GM19239 (cell line): ENCODE measurements at regions not wholly inside any gene's neighbourhood (a gene's known extent, or its start where the extent isn't known, plus 50 kb on each side); places are given as distances from the start of the nearest gene placed in this dataset.
"Not testable (repeated sequence)": the region's sequence is repeated elsewhere in the genome, so short reads cannot be mapped to it uniquely, and the experiment has no call there.

Source experiments
- DNase-seq: peaks from one replicate; pipeline ENCODE4 v3.0.0; 2011; ENCODE audit warnings: low spot score; ENCODE audit not compliant: insufficient read length
- FAIRE-seq: peaks from 2 replicates; lab custom pipeline; 2011; peaks lifted over from hg19 to GRCh38; lab: Jason Lieb, UNC

GRCh38 chr5:106047341-106047740 lies 1623.4 kb downstream of the EFNA5 start:
- DNase-seq (no peak), FAIRE-seq (no peak)

DNA sequence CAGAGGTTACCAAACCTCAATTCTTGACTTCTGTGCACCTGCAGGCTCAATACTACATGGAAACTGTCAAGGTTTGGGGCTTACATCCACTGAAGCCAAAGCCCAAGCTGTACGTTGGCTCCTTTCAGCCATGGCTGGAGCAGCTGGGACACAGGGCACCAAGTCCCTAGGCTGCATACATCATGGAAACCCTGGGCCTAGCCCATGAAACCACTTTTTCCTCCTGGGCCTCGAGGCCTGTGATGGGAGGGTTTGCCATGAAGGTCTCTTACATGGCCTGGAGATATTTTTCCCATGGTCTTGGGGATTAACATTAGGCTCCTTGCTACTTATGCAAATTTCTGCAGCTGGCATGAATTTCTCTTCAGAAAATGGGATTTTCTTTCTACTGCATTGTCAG lies 1638.7 kb downstream of the EFNA5 start:
- DNase-seq, FAIRE-seq: not testable (repeated sequence)

- DNase-seq (no peak), FAIRE-seq (no peak)
Observed at GRCh38 chr5:106028314-106028713, 1642.4 kb downstream of the EFNA5 start.

DNA sequence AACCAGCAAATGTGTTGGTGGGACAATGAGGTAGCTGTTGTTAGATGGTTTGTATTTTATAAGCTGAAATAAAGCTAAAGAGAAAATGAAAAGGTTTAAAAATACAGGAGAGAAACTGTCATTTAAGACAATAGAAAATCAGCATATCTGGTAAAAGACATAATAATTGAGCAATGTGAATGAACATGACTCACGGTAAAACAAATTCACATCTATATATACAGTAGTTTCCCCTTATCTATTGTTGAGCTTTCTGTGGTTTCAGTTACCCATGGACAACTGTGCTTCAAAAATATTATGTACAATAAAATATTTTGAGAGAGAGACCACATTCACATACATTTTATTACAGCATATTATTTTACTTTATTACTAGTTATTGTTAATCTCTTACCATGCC lies 1649.8 kb downstream of the EFNA5 start:
- FAIRE-seq (no peak), DNase-seq (no peak)

- no peak for DNase-seq
- FAIRE-seq, result no peak
Observed at GRCh38 chr5:106019261-106019660, 1651.5 kb downstream of the EFNA5 start.

GRCh38 chr5:106017243-106017857 lies 1653.4 kb downstream of the EFNA5 start:
- DNase-seq, result no peak
- no peak for FAIRE-seq

DNA sequence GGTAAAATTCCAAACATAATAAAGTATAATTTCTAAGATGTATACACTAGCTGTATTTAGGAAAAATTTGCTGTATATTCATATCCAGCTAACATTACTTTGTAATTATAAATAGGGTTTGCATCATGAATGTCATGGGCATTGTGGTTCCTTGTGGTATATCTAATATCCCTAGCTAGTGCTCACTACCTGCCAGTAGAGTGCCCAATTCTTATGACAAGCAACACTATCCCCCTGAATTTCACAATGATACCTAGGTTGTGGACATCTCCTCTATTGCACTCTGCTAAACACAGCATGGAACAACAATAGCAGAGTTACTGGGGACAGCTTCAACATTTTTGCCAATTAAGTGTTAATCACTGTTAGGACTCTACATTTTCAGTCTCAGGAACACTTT lies 1656.5 kb downstream of the EFNA5 start:
- no peak for FAIRE-seq
- no peak for DNase-seq

DNA sequence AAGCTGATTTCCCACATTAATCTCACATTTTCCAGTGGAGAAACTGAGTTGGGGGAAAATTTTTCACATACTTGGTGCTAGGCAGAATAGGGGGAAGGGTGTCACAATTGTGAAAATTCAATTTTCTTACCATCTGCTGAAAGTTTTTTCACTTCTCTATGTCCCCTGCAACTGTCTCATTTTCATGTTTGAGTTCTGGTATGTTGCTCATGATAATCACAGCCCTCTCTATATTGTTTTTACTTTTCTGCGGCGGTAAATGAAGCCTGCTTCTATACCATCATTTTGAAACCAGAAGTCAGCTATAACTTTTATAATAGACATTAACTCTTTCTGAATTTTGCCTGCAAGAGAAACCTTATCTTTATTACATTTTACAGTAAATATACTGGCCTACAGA lies 1664.5 kb downstream of the EFNA5 start:
- DNase-seq (no peak), FAIRE-seq (no peak)

- FAIRE-seq, DNase-seq: not testable (repeated sequence)
Observed at GRCh38 chr5:105998991-105999390, 1671.7 kb downstream of the EFNA5 start.

DNA sequence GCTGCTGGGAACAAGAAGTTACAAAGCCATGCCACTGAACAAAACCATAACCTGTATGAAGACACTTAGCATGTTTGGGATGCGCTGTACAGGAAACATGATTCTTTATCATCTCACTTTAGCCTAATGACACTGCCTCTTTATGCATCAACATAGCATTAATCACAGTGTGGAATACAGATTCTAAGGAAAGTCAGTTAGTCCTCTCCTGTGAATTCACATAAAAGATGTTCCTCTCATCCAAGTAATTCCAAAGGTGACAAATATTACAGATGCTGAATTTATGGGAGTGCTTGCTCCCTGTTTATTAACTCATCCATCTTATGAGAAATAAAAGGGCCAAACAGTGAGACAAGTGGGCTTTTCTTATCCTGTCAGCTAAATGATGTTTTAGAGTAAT lies 1677.7 kb downstream of the EFNA5 start:
- no peak for FAIRE-seq
- DNase-seq, result no peak

GRCh38 chr5:105982526-105982925 lies 1688.2 kb downstream of the EFNA5 start:
- FAIRE-seq (no peak), DNase-seq (no peak)

DNA sequence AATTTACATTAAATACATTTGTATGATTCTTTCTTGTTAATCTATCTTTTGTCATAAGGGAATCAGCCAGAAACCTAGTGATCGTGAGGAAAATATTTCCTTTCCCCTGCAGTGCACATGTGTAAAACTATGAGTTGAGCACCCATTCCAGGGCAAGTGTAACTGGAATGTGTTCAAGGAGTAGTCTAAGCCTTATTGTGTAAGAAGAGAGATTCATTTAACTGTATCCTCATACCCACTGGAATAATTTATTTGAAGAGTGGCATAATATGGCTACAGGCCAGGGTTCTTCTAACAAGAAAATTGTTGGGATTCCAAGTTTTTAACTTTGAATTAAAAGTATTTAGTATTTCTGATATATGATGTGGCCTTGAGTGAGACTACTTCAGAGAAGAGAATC lies 1692.7 kb downstream of the EFNA5 start:
- FAIRE-seq (no peak), DNase-seq (no peak)

DNA sequence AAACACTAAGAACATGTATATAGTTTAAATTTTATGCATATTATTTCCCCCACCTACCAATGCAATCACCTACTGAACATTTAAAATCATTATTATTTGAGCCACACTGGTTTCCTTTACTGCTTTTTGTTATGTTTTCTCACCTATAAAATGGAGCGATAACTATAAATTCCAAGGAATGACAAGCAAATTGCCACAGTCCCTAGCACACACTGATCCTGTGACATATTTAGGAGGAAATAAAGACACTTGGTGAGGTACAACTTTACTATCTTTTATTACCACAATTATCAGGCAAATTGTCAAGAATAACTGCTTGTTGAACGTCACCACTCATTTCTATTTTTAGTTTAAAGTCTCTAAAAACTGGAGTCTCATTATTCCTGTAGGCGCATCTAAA lies 1693.6 kb downstream of the EFNA5 start:
- no peak for FAIRE-seq
- DNase-seq, result no peak

DNA sequence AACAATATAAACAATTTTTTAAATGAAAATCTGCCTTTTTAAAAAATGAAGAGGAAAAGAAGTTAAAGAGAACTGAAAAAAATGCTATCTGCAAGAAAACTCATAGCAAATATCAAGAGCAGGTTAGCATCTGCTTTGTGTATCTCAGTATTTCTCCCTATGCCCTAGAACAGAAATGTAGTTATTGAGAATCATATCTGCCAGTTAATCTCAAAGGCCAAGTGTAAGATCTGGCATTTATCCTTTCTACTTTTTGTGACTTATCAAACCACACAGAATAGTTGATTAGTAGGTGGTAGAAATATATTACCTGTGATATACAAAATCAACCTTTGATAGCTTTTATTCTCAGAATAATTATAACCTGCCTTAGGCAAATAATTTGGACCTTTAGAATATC lies 1699.8 kb downstream of the EFNA5 start:
- DNase-seq (no peak), FAIRE-seq (no peak)

DNA sequence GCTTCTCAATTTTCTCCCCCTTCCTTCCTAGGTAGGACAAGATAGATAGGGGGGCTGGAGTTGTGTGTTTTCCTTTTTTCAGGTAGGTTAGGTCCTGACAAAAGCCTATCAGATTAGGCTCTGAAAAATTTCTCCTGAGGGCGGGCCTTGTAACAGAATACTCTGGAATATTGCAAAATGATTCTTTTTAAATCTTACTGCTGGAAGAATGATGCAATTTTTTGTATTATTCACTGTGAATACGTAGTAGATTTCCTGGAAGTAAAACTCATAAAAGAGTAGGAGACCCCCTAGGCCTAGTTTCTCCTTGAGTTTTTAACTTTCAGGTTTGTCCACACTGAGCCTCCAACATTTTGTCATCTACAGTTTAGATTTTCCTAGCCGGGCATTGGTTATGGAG lies 1701.8 kb downstream of the EFNA5 start:
- no peak for DNase-seq
- no peak for FAIRE-seq

DNA sequence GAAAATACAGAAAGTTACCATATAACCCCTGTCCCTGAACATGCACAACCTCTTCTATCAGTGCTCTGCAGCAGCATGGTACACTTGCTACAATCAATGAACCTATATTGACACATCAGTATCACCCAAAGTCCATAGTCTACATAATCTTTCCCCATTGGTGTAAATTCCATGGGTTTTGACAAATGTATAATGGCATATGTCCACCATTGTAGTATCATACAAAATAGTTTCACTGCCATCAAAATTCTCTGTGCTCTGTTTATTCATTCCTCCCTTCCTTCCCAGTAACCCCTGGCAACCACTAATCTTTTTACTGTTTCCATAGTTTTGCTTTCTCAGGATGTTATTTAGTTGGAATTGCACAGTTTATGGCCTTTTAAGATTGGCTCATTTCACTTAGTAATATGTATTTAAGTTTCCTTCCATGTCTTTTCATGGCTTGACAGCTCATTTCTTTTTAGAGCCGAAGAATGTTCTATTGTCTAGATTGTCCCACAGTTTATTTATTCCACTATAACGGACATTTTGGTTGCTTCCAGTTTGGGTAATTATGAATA lies 1707.0 kb downstream of the EFNA5 start:
- no peak for DNase-seq
- FAIRE-seq, result no peak

DNA sequence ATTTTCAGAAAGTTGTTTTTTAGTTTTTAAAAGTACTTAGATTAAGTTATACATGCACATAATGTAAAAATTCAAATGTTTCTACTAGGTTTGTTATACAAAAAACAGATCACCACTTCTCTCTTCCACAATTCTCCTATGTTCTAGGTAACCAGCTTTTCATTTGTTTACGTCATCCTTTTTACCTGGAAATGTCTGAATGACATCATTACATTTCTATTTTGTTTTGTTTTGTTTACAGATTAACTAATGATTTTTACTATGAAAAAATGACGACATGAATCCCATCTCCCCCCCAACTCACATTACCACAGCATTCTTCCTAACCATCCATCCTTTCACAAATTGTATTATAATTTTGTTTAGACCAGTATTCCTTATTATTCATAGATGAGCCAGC lies 1709.2 kb downstream of the EFNA5 start:
- no peak for FAIRE-seq
- no peak for DNase-seq

- DNase-seq, result no peak
- no peak for FAIRE-seq
Observed at GRCh38 chr5:105956456-105957196, 1714.1 kb downstream of the EFNA5 start.

- DNase-seq (no peak), FAIRE-seq (no peak)
Observed at GRCh38 chr5:105954341-105954740, 1716.4 kb downstream of the EFNA5 start.

DNA sequence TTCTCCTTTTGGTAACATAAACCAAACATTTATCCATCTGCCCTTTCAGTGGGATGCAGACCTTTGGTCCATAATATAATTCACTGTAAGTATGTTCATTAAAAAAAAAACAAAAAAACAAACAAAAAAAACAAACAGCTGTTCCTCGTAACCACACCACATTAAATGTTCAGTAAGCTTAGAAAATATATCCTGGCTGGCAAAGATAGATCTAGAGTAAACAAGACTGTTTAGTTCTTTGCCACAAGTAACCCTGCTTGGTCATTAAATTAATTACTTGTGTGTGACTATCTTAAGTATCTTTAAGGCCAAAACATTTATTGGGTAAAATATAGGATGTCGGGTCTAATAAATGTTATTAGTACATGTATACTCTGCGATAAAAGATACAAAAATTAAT lies 1717.1 kb downstream of the EFNA5 start:
- no peak for FAIRE-seq
- no peak for DNase-seq

- DNase-seq, result no peak
- no peak for FAIRE-seq
Observed at GRCh38 chr5:105952875-105953274, 1717.9 kb downstream of the EFNA5 start.

DNA sequence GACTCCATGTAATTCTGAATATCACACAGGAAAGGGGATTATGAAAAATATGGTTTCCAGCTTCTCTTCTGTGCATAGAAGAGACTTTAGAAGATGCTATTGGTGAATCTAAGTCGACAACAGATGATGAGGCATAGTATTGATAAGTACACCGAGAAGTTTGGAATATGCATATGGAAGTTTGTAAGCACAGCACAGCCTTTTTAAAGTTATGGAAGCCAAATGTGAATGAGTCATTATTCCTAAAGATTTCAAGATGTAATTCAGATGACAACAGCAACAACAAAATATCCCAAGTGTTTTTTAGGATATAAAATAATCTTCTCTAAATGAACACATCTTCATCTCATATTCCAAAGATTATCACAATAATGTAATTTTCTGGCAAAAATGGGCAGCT lies 1723.3 kb downstream of the EFNA5 start:
- no peak for DNase-seq
- no peak for FAIRE-seq
